ENCODE measurements at regions not wholly inside any gene's neighbourhood (a gene's known extent, or its start where the extent isn't known, plus 50 kb on each side); places are given as distances from the start of the nearest gene placed in this dataset.

DNA sequence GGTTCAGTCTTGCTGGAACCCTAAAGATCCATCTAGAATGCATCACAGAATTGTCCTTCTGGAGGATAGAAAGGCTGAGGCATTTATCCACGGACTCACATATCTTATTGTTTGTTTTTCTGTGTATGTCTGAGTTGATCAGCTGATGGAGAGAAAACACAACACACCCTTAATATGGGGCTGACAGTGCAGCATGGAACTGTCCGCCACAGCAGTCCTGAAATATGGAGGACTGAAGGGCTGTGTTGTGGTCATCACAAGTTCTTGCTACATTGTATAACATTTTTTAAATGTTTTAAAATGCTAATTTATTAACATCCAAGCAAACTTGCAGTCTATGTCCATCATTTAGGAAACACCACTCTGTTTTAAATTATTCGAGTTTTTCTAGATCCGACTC lies 448.9 kb upstream of the ERCC4 start:
- ChIA-PET POLR2A (no interaction called here), CTCF (no interaction called here)
- TF ChIP-seq, protein P1, sequence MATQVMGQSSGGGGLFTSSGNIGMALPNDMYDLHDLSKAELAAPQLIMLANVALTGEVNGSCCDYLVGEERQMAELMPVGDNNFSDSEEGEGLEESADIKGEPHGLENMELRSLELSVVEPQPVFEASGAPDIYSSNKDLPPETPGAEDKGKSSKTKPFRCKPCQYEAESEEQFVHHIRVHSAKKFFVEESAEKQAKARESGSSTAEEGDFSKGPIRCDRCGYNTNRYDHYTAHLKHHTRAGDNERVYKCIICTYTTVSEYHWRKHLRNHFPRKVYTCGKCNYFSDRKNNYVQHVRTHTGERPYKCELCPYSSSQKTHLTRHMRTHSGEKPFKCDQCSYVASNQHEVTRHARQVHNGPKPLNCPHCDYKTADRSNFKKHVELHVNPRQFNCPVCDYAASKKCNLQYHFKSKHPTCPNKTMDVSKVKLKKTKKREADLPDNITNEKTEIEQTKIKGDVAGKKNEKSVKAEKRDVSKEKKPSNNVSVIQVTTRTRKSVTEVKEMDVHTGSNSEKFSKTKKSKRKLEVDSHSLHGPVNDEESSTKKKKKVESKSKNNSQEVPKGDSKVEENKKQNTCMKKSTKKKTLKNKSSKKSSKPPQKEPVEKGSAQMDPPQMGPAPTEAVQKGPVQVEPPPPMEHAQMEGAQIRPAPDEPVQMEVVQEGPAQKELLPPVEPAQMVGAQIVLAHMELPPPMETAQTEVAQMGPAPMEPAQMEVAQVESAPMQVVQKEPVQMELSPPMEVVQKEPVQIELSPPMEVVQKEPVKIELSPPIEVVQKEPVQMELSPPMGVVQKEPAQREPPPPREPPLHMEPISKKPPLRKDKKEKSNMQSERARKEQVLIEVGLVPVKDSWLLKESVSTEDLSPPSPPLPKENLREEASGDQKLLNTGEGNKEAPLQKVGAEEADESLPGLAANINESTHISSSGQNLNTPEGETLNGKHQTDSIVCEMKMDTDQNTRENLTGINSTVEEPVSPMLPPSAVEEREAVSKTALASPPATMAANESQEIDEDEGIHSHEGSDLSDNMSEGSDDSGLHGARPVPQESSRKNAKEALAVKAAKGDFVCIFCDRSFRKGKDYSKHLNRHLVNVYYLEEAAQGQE (tag by site-specific recombination; IDR thresholded peaks at IDR 0.05) = peak; percentile 79
- TF ChIP-seq, protein P2, sequence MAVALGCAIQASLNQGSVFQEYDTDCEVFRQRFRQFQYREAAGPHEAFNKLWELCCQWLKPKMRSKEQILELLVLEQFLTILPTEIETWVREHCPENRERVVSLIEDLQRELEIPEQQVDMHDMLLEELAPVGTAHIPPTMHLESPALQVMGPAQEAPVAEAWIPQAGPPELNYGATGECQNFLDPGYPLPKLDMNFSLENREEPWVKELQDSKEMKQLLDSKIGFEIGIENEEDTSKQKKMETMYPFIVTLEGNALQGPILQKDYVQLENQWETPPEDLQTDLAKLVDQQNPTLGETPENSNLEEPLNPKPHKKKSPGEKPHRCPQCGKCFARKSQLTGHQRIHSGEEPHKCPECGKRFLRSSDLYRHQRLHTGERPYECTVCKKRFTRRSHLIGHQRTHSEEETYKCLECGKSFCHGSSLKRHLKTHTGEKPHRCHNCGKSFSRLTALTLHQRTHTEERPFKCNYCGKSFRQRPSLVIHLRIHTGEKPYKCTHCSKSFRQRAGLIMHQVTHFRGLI (tag by site-specific recombination; IDR thresholded peaks at IDR 0.05) = no peak
- H3K9me3 ChIP-seq (ENCODE audit: control insufficient read depth, insufficient read depth, low read depth, low read length) = no peaks in the 10 kb centered on the region
- no peaks in the 10 kb centered on the region for H3K4me1 ChIP-seq (ENCODE audit: control insufficient read depth, insufficient read depth, low read length)
- H3K36me3 ChIP-seq (ENCODE audit: control insufficient read depth in 2 of 2, insufficient read depth in 1 of 2, low read length in 2 of 2) = no peaks in the 10 kb centered on the region
- no peak overlapping the region for H3K27ac ChIP-seq (ENCODE audit: extremely low read depth, low read depth, low read length)
- H3K4me3 ChIP-seq (ENCODE audit: low read depth, low read length) = no peak overlapping the region

DNA sequence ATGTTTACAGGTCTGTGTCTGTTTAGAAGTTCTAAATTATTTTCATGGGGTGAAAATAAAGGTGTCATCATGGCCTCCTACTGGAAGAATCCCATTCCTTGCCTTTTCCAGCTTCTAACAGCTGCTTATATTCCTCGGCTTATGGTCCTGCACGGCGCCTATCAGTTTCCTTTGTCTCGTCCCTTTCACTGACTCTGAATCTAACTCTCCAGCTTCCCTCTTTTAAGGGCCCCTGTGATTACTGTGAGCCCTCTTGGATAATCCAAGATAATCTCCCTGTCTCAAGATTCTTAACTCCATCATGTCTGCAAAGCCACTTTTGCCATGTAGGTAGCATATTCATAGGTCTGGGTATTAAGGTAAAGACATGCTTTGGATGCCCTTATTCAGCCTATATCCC lies 441.0 kb upstream of the ERCC4 start:
- H3K4me3 ChIP-seq (ENCODE audit: low read depth, low read length) = no peak overlapping the region
- POLR2A ChIA-PET = no interaction called here
- CTCF ChIA-PET = interaction anchor here (1.7 kb wide), 1 partner anchor 25 kb away, joined by 4 read pairs; no protein-coding TSS in a partner anchor
- H3K4me1 ChIP-seq (ENCODE audit: control insufficient read depth, insufficient read depth, low read length) = no peaks in the 10 kb centered on the region
- no peaks in the 10 kb centered on the region for H3K36me3 ChIP-seq (ENCODE audit: control insufficient read depth in 2 of 2, insufficient read depth in 1 of 2, low read length in 2 of 2)
- H3K9me3 ChIP-seq (ENCODE audit: control insufficient read depth, insufficient read depth, low read depth, low read length) = no peaks in the 10 kb centered on the region
- no peak overlapping the region for H3K27ac ChIP-seq (ENCODE audit: extremely low read depth, low read depth, low read length)
- TF ChIP-seq BCL11B (tag by site-specific recombination; IDR thresholded peaks at IDR 0.05; ENCODE audit: low read depth) (no peak), ZNF239 (tag by site-specific recombination; IDR thresholded peaks at IDR 0.05) (no peak)
- TF ChIP-seq, protein P3, sequence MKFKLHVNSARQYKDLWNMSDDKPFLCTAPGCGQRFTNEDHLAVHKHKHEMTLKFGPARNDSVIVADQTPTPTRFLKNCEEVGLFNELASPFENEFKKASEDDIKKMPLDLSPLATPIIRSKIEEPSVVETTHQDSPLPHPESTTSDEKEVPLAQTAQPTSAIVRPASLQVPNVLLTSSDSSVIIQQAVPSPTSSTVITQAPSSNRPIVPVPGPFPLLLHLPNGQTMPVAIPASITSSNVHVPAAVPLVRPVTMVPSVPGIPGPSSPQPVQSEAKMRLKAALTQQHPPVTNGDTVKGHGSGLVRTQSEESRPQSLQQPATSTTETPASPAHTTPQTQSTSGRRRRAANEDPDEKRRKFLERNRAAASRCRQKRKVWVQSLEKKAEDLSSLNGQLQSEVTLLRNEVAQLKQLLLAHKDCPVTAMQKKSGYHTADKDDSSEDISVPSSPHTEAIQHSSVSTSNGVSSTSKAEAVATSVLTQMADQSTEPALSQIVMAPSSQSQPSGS (tag by site-specific recombination; IDR thresholded peaks at IDR 0.05; ENCODE audit: low read depth) = no peak
- TF ChIP-seq, protein P4, sequence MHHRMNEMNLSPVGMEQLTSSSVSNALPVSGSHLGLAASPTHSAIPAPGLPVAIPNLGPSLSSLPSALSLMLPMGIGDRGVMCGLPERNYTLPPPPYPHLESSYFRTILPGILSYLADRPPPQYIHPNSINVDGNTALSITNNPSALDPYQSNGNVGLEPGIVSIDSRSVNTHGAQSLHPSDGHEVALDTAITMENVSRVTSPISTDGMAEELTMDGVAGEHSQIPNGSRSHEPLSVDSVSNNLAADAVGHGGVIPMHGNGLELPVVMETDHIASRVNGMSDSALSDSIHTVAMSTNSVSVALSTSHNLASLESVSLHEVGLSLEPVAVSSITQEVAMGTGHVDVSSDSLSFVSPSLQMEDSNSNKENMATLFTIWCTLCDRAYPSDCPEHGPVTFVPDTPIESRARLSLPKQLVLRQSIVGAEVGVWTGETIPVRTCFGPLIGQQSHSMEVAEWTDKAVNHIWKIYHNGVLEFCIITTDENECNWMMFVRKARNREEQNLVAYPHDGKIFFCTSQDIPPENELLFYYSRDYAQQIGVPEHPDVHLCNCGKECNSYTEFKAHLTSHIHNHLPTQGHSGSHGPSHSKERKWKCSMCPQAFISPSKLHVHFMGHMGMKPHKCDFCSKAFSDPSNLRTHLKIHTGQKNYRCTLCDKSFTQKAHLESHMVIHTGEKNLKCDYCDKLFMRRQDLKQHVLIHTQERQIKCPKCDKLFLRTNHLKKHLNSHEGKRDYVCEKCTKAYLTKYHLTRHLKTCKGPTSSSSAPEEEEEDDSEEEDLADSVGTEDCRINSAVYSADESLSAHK (tag by site-specific recombination; IDR thresholded peaks at IDR 0.05) = no peak
- TF ChIP-seq, protein P5, sequence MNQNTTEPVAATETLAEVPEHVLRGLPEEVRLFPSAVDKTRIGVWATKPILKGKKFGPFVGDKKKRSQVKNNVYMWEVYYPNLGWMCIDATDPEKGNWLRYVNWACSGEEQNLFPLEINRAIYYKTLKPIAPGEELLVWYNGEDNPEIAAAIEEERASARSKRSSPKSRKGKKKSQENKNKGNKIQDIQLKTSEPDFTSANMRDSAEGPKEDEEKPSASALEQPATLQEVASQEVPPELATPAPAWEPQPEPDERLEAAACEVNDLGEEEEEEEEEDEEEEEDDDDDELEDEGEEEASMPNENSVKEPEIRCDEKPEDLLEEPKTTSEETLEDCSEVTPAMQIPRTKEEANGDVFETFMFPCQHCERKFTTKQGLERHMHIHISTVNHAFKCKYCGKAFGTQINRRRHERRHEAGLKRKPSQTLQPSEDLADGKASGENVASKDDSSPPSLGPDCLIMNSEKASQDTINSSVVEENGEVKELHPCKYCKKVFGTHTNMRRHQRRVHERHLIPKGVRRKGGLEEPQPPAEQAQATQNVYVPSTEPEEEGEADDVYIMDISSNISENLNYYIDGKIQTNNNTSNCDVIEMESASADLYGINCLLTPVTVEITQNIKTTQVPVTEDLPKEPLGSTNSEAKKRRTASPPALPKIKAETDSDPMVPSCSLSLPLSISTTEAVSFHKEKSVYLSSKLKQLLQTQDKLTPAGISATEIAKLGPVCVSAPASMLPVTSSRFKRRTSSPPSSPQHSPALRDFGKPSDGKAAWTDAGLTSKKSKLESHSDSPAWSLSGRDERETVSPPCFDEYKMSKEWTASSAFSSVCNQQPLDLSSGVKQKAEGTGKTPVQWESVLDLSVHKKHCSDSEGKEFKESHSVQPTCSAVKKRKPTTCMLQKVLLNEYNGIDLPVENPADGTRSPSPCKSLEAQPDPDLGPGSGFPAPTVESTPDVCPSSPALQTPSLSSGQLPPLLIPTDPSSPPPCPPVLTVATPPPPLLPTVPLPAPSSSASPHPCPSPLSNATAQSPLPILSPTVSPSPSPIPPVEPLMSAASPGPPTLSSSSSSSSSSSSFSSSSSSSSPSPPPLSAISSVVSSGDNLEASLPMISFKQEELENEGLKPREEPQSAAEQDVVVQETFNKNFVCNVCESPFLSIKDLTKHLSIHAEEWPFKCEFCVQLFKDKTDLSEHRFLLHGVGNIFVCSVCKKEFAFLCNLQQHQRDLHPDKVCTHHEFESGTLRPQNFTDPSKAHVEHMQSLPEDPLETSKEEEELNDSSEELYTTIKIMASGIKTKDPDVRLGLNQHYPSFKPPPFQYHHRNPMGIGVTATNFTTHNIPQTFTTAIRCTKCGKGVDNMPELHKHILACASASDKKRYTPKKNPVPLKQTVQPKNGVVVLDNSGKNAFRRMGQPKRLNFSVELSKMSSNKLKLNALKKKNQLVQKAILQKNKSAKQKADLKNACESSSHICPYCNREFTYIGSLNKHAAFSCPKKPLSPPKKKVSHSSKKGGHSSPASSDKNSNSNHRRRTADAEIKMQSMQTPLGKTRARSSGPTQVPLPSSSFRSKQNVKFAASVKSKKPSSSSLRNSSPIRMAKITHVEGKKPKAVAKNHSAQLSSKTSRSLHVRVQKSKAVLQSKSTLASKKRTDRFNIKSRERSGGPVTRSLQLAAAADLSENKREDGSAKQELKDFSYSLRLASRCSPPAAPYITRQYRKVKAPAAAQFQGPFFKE (tag by site-specific recombination; IDR thresholded peaks at IDR 0.05; ENCODE audit: borderline replicate concordance) = no peak
- TF ChIP-seq, protein P6, sequence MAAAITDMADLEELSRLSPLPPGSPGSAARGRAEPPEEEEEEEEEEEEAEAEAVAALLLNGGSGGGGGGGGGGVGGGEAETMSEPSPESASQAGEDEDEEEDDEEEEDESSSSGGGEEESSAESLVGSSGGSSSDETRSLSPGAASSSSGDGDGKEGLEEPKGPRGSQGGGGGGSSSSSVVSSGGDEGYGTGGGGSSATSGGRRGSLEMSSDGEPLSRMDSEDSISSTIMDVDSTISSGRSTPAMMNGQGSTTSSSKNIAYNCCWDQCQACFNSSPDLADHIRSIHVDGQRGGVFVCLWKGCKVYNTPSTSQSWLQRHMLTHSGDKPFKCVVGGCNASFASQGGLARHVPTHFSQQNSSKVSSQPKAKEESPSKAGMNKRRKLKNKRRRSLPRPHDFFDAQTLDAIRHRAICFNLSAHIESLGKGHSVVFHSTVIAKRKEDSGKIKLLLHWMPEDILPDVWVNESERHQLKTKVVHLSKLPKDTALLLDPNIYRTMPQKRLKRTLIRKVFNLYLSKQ (tag by site-specific recombination; IDR thresholded peaks at IDR 0.05; ENCODE audit: borderline replicate concordance) = no peak
- TF ChIP-seq, protein P7, sequence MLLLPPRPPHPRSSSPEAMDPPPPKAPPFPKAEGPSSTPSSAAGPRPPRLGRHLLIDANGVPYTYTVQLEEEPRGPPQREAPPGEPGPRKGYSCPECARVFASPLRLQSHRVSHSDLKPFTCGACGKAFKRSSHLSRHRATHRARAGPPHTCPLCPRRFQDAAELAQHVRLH (tag by site-specific recombination; IDR thresholded peaks at IDR 0.05) = no peak
- TF ChIP-seq, protein P8, sequence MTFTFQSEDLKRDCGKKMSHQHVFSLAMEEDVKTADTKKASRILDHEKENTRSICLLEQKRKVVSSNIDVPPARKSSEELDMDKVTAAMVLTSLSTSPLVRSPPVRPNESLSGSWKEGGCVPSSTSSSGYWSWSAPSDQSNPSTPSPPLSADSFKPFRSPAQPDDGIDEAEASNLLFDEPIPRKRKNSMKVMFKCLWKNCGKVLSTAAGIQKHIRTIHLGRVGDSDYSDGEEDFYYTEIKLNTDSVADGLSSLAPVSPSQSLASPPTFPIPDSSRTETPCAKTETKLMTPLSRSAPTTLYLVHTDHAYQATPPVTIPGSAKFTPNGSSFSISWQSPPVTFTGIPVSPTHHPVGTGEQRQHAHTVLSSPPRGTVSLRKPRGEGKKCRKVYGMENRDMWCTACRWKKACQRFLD (tag by site-specific recombination; IDR thresholded peaks at IDR 0.05) = no peak
